ENCODE measurements at regions not wholly inside any gene's neighbourhood (a gene's known extent, or its start where the extent isn't known, plus 50 kb on each side); places are given as distances from the start of the nearest gene placed in this dataset.

GRCh38 chr7:156518466-156518865 lies 122.1 kb upstream of the RNF32 start:
- TF ChIP-seq, protein P1, sequence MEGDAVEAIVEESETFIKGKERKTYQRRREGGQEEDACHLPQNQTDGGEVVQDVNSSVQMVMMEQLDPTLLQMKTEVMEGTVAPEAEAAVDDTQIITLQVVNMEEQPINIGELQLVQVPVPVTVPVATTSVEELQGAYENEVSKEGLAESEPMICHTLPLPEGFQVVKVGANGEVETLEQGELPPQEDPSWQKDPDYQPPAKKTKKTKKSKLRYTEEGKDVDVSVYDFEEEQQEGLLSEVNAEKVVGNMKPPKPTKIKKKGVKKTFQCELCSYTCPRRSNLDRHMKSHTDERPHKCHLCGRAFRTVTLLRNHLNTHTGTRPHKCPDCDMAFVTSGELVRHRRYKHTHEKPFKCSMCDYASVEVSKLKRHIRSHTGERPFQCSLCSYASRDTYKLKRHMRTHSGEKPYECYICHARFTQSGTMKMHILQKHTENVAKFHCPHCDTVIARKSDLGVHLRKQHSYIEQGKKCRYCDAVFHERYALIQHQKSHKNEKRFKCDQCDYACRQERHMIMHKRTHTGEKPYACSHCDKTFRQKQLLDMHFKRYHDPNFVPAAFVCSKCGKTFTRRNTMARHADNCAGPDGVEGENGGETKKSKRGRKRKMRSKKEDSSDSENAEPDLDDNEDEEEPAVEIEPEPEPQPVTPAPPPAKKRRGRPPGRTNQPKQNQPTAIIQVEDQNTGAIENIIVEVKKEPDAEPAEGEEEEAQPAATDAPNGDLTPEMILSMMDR (IDR thresholded peaks at IDR 0.05 in 8 of 11, conservative IDR thresholded peaks at IDR 0.05 in 3 of 11) = no peak
- TF ChIP-seq POLR2A (IDR thresholded peaks at IDR 0.05) = no peak
- TF ChIP-seq POLR2AphosphoS5 (IDR thresholded peaks at IDR 0.05) = no peak
